CD4-positive, alpha-beta memory T cell (primary cell): ENCODE measurements at regions not wholly inside any gene's neighbourhood (a gene's known extent, or its start where the extent isn't known, plus 50 kb on each side); places are given as distances from the start of the nearest gene placed in this dataset.
"Not testable (repeated sequence)": the region's sequence is repeated elsewhere in the genome, so short reads cannot be mapped to it uniquely, and the experiment has no call there.

Source experiments
- CTCF ChIA-PET: fragments of 350-600 bp; sonication (Branson Sonifier 250); formaldehyde crosslinking; loops from one replicate; lab custom pipeline; 2021; ENCODE audit warnings: inconsistent platforms; ENCODE audit not compliant: partially characterized antibody; lab: Charles Lee
- POLR2A ChIA-PET: fragments of 350-600 bp; sonication (Branson Sonifier 250); formaldehyde crosslinking; loops from one replicate; lab custom pipeline; 2021; ENCODE audit not compliant: partially characterized antibody; lab: Charles Lee
- DNase-seq, 5 donors: peaks; one replicate each; pipeline versions ENCODE4 v3.0.0 to v3.0.0-alpha.2; 2020 to 2022; ENCODE audit warnings: mixed read lengths in 1 of 5
- H3K27ac ChIP-seq: one replicate; pipeline ENCODE4 v1.7.0; 2013; ENCODE audit warnings: low read depth, low read length
- H3K27me3 ChIP-seq: 2 replicates; pipeline ENCODE4 v1.7.0; 2013; ENCODE audit warnings: mild to moderate bottlenecking, low read length, moderate library complexity; ENCODE audit not compliant: insufficient read depth
- H3K36me3 ChIP-seq: 2 replicates; pipeline ENCODE4 v1.7.0; 2013; ENCODE audit warnings: mild to moderate bottlenecking, low read length, moderate library complexity; ENCODE audit not compliant: insufficient read depth
- H3K4me1 ChIP-seq: 2 replicates; pipeline ENCODE4 v1.7.0; 2013; ENCODE audit warnings: mild to moderate bottlenecking, low read length, moderate library complexity; ENCODE audit not compliant: insufficient read depth
- H3K4me3 ChIP-seq, 2 donors: one replicate each; pipeline ENCODE4 v1.7.0; 2013; ENCODE audit warnings: low read length in 2 of 2, mild to moderate bottlenecking in 1 of 2
- H3K9me3 ChIP-seq, 2 donors: one replicate each; pipeline ENCODE4 v1.7.0; 2013; ENCODE audit warnings: low read length in 2 of 2, control low read depth in 1 of 2; ENCODE audit not compliant: control insufficient read depth in 1 of 2
- H3K27ac Mint-ChIP-seq, 7 donors: one replicate each; pipeline ENCODE4 v1.8.0; 2020 to 2021; ENCODE audit warnings: mixed read lengths in 7 of 7, mild to moderate bottlenecking in 6 of 7, inconsistent platforms in 3 of 7, moderate library complexity in 3 of 7
- H3K27me3 Mint-ChIP-seq, 2 donors: one replicate each; pipeline ENCODE4 v1.8.0; 2020 to 2021; ENCODE audit warnings: mixed read lengths in 2 of 2
- H3K36me3 Mint-ChIP-seq, 2 donors: one replicate each; pipeline ENCODE4 v1.8.0; 2020 to 2021; ENCODE audit warnings: mixed read lengths in 2 of 2, inconsistent platforms in 1 of 2, mild to moderate bottlenecking in 1 of 2
- H3K4me1 Mint-ChIP-seq, 4 donors: one replicate each; pipeline ENCODE4 v1.8.0; 2020 to 2021; ENCODE audit warnings: mixed read lengths in 4 of 4, mild to moderate bottlenecking in 1 of 4
- H3K4me3 Mint-ChIP-seq, 8 donors: one replicate each; pipeline ENCODE4 v1.8.0; 2020 to 2021; ENCODE audit warnings: mixed read lengths in 8 of 8, mild to moderate bottlenecking in 7 of 8, moderate library complexity in 6 of 8, inconsistent platforms in 3 of 8
- H3K9me3 Mint-ChIP-seq, 8 donors: one replicate each; pipeline ENCODE4 v1.8.0; 2020 to 2021; ENCODE audit warnings: mixed read lengths in 8 of 8, mild to moderate bottlenecking in 5 of 8, inconsistent platforms in 3 of 8, moderate library complexity in 1 of 8
- intact Hi-C: fragments of 100-400 bp; cut with micrococcal nuclease; formaldehyde crosslinking; loops from one replicate; pipeline ENCODE4 v1.15.1; 2023

DNA sequence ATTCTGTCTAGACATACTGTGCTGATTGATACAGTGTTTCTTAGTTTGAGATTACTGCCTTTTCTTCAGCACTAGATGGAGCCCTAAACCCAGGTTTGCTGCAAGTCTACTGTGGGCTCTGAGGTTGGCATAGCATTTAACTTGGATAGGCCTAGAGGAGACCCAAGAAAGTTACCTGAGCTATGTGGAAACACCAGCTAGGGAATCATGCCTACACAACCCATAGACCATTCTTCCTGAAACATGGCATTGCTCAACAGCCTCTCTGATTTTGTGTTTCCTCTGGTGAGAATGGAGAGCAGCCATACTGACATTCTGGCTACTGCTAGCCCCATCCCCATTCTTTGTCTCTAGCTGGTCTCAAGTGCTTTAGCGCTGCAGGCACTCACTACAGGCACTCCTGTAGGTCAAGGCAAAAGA lies 287.7 kb upstream of the PCDH18 start:
- Histone ChIP-seq H3K4me1 (no peaks in the 10 kb centered on the region), H3K27ac (no peak overlapping the region), H3K9me3 (no peaks in the 10 kb centered on the region), H3K4me3 (no peak overlapping the region), H3K27me3 (no peaks in the 10 kb centered on the region), H3K36me3 (no peaks in the 10 kb centered on the region)
- ChIA-PET POLR2A (no interaction called here), CTCF (no interaction called here)
- Mint-ChIP-seq H3K9me3 (peaks cover 0 to 8% (median 5%) of the 10 kb centered on the region in 8 donors), H3K27me3 (no peaks in the 10 kb centered on the region), H3K4me3 (no peak overlapping the region), H3K4me1 (no peaks in the 10 kb centered on the region), H3K36me3 (no peaks in the 10 kb centered on the region), H3K27ac (no peak overlapping the region)
- intact Hi-C loops = no loop called here
- DNase-seq = no peak

GRCh38 chr4:137812258-137812657 lies 280.0 kb upstream of the PCDH18 start:
- Histone ChIP-seq H3K36me3 (no peaks in the 10 kb centered on the region), H3K27me3 (no peaks in the 10 kb centered on the region), H3K27ac (no peak overlapping the region), H3K4me1 (no peaks in the 10 kb centered on the region), H3K9me3 (no peaks in the 10 kb centered on the region), H3K4me3 (no peak overlapping the region)
- Mint-ChIP-seq H3K36me3 (no peaks in the 10 kb centered on the region), H3K9me3 (peaks cover 0 to 8% (median 3%) of the 10 kb centered on the region in 8 donors), H3K27ac (no peak overlapping the region), H3K4me3 (no peak overlapping the region), H3K4me1 (no peaks in the 10 kb centered on the region), H3K27me3 (no peaks in the 10 kb centered on the region)
- no peak for DNase-seq
- ChIA-PET POLR2A (no interaction called here), CTCF (no interaction called here)
- intact Hi-C loops = no loop called here

DNA sequence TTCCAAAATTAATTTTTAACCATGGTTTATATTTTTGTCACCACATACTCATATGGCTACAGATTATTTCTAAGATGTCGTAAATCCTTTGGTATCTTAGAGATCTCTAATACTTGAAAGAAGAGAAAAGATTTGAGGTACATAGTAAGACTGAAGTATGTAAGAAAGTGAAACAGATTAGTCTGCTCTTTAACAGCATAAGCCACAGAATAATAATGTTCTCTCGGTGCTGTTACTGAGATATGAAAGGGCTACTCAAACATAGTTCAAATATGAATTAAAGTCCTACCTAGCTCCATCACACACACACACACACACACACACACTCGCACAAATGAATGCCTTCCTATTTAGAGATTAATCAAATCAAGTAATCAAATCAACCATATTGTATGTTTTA lies 274.1 kb upstream of the PCDH18 start:
- no peaks in the 10 kb centered on the region for H3K4me1 Mint-ChIP-seq
- H3K9me3 Mint-ChIP-seq = peaks cover 0 to 9% (median 1%) of the 10 kb centered on the region in 8 donors
- H3K4me1 ChIP-seq = no peaks in the 10 kb centered on the region
- no peaks in the 10 kb centered on the region for H3K36me3 Mint-ChIP-seq
- H3K4me3 ChIP-seq = no peak overlapping the region
- DNase-seq = no peak
- no peak overlapping the region for H3K27ac ChIP-seq
- no peaks in the 10 kb centered on the region for H3K27me3 Mint-ChIP-seq
- H3K27ac Mint-ChIP-seq = no peak overlapping the region
- no peak overlapping the region for H3K4me3 Mint-ChIP-seq
- no peaks in the 10 kb centered on the region for H3K27me3 ChIP-seq
- intact Hi-C loops = no loop called here
- ChIA-PET POLR2A (no interaction called here), CTCF (no interaction called here)
- no peaks in the 10 kb centered on the region for H3K9me3 ChIP-seq
- no peaks in the 10 kb centered on the region for H3K36me3 ChIP-seq

GRCh38 chr4:137804906-137805495 lies 272.7 kb upstream of the PCDH18 start:
- CTCF ChIA-PET = interaction anchor here (1.0 kb wide), 1 partner anchor 10 kb away, joined by 4 read pairs; no protein-coding TSS in a partner anchor
- intact Hi-C loops = no loop called here

DNA sequence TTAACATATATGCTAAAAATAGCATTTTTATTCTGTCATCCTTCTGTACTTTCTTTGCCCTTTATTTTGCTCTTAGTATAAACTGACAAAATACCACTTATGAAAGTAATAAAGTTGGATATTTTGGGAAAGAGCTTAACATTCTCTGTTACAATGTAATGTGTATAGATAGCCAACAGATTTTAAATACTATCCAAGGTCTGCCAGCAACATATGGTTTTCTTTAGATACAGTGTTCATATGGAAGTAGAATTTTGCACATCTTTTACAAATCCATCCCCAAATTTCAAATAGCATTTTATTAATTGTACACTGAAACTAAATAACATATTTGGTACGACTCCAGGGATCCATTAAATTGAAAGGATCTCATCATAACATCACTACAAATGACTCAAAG lies 268.6 kb upstream of the PCDH18 start:
- intact Hi-C loops = no loop called here
- Mint-ChIP-seq H3K27ac (no peak overlapping the region), H3K9me3 (peaks cover 0 to 7% (median under 1%) of the 10 kb centered on the region in 8 donors), H3K27me3 (no peaks in the 10 kb centered on the region), H3K4me1 (no peaks in the 10 kb centered on the region), H3K36me3 (no peaks in the 10 kb centered on the region), H3K4me3 (no peak overlapping the region)
- POLR2A ChIA-PET = no interaction called here
- Histone ChIP-seq H3K4me3 (no peak overlapping the region), H3K4me1 (no peaks in the 10 kb centered on the region), H3K27ac (no peak overlapping the region), H3K36me3 (no peaks in the 10 kb centered on the region), H3K27me3 (no peaks in the 10 kb centered on the region), H3K9me3 (no peaks in the 10 kb centered on the region)
- CTCF ChIA-PET = no interaction called here
- DNase-seq = no peak

More at GRCh38 chr4:137804906-137805495, 272.7 kb upstream of the PCDH18 start:
- DNase-seq = no peak
- Mint-ChIP-seq H3K4me3 (no peak overlapping the region), H3K36me3 (no peaks in the 10 kb centered on the region), H3K4me1 (no peaks in the 10 kb centered on the region), H3K27ac (no peak overlapping the region), H3K9me3 (peaks cover 0 to 7% (median 2%) of the 10 kb centered on the region in 8 donors), H3K27me3 (no peaks in the 10 kb centered on the region)
- POLR2A ChIA-PET = no interaction called here
- H3K4me1 ChIP-seq = no peaks in the 10 kb centered on the region
- no peaks in the 10 kb centered on the region for H3K9me3 ChIP-seq
- H3K27me3 ChIP-seq = no peaks in the 10 kb centered on the region
- no peak overlapping the region for H3K4me3 ChIP-seq
- no peak overlapping the region for H3K27ac ChIP-seq
- no peaks in the 10 kb centered on the region for H3K36me3 ChIP-seq

- no peaks in the 10 kb centered on the region for H3K4me1 Mint-ChIP-seq
- no peak overlapping the region for H3K4me3 ChIP-seq
- no peaks in the 10 kb centered on the region for H3K36me3 Mint-ChIP-seq
- ChIA-PET POLR2A (no interaction called here), CTCF (interaction anchor here (1.1 kb wide), 1 partner anchor 9 kb away, joined by 4 read pairs; no protein-coding TSS in a partner anchor)
- H3K4me1 ChIP-seq = no peaks in the 10 kb centered on the region
- no peak overlapping the region for H3K27ac Mint-ChIP-seq
- H3K27me3 ChIP-seq = no peaks in the 10 kb centered on the region
- no peaks in the 10 kb centered on the region for H3K36me3 ChIP-seq
- DNase-seq = no peak
- no peak overlapping the region for H3K27ac ChIP-seq
- peaks cover 0 to 11% (median 2%) of the 10 kb centered on the region in 8 donors for H3K9me3 Mint-ChIP-seq
- intact Hi-C loops = no loop called here
- H3K9me3 ChIP-seq = no peaks in the 10 kb centered on the region
- no peaks in the 10 kb centered on the region for H3K27me3 Mint-ChIP-seq
- H3K4me3 Mint-ChIP-seq = no peak overlapping the region
Observed at GRCh38 chr4:137794764-137795254, 262.5 kb upstream of the PCDH18 start.

- H3K4me3 Mint-ChIP-seq, H3K4me3 ChIP-seq, H3K36me3 ChIP-seq, H3K9me3 ChIP-seq, H3K4me1 ChIP-seq, H3K27me3 ChIP-seq, H3K27ac Mint-ChIP-seq, H3K27me3 Mint-ChIP-seq, CTCF ChIA-PET, intact Hi-C loops, H3K36me3 Mint-ChIP-seq, H3K4me1 Mint-ChIP-seq, POLR2A ChIA-PET, DNase-seq, H3K27ac ChIP-seq: not testable (repeated sequence)
- H3K9me3 Mint-ChIP-seq = peaks cover 0 to 20% (median 16%) of the 10 kb centered on the region in 8 donors
Observed at GRCh38 chr4:137789263-137789662, 257.0 kb upstream of the PCDH18 start.
